CD1c-positive myeloid dendritic cell (primary cell): ENCODE measurements at regions not wholly inside any gene's neighbourhood (a gene's known extent, or its start where the extent isn't known, plus 50 kb on each side); places are given as distances from the start of the nearest gene placed in this dataset.

Source experiments
- DNase-seq: peaks from one replicate; pipeline ENCODE4 v3.0.0-alpha.2; 2016; ENCODE audit errors: extremely low spot score

DNA sequence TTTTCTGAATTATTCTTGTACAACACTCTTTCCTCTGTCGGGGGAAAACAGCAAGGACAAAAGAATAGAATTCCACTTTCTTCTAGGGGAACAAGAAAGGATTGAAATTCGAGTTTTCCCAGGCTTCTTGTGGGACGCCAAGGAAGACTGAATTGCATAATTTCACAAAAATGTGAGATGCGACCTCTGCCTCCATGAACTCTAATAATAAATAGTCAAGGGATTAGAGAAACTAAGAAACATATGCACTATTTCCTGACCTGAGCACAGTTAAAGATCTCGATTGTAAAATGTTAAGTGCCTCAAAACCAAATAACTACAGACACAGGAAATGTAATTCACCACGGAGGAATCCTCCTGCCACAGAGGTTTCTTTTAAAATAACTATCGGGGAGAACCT lies 117.3 kb upstream of the MARK1 start:
- DNase-seq = no peak

DNA sequence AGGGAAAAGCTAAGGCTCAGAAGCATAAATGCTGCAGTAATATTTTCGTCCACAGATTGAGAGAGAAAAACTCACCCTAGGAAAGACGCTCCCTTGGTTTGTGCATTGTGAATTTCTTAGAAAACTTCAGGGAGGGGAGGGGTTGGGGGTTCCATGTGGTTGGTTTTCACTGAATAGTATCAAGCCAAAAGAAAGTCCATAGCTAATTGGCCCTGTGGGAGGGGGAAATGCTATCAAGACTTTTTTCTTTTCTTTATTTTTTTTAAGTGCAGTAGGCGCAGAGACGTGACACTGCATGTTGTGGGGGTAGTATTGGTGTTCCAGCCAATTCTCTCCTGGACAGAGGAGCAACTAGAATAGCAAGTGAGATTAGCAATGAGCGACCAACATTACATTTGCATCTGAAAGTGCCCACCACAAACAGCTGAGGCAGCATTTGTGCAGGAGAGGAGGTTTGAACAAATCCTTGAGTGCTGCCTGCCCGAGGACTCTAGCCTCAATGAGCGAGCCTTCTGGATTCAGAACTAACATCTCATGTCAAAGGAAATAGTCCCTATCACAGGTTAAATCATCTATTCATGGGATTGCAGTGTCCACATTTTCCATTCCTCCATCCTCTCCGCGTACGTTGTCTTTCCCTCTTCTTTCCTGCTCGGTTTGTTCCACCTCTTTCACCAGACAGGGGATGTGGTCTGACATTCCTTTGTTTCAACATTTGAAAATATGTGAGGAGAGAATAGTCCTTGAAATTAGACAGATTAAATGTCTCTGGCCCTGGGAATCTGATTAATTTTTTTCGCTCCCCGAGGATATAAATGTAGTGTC lies 118.0 kb upstream of the MARK1 start:
- no peak for DNase-seq

DNA sequence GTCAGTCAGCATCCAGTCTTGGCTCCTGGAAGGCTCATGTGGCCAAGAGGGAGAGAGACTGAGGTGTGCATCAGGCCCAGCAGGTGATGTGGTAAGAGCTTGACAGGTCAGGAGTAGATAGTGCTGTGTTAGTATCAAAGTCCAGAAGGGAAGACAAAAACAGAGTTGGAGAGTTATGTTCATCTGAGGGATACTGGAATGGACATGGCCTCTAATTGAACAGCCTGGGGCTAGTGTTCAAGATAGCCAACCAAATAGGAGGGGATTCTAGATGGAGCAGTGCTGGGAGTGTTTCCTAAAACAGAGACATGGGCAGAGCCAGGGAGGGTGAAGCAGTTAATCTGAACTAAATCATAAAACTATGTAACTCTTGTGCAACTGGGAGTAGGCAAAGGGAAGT lies 120.7 kb upstream of the MARK1 start:
- DNase-seq = no peak

DNA sequence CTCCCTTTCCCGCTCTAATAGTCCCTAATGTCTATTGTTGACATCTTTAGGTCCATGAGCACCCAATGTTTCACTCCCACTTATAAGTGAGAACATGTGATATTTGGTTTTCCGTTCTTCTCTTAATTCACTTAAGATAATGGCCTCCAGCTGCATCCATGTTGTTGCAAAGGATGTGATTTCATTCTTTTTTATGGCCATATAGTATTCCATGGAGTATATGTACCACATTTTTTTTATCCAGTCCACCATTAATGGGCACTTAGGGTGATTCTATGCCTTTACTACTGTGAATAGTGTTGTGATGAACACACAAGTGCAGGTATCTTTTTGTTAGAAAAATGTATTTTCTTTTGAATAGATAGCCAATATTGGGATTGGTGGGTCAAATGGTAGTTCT lies 126.0 kb upstream of the RAB3GAP2 start:
- no peak for DNase-seq

DNA sequence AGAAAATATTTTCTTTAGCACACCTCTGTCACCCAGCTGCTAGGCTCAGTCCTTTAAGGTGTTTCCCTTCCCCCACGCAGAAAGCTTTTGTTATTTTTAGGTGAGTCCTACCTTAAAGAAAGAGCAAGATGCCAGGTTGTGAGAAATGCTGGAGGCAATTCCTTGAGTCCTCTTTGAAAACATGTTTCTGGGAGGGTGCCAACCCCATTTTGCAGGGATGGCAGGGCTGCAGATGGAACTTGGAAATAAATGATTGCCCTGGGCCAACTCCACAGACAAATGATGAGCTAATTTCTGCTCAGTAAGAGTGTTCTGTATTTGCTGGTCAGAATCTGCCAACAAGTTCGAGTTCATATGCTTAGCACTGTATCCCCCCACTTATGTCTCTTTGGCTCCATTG lies 119.2 kb upstream of the RAB3GAP2 start:
- DNase-seq = no peak

DNA sequence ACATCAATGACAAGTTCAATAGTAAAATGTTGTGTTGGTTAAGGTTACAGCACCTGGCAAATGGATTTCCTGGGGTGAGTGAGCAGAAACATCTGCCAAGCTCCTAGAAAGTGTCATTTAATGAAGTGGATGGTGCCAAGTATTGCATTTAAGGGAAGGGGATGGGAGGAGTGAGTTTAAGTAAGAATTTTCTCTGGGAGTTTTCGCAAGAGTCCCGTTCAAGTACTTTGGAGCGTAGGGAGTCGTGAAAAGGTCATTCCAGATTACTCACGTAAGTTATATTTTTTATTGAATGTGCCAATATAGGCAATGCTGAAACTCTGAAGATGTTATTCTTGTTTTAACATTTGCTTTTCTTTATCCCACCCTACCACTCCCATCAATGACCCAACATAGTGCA lies 117.4 kb upstream of the RAB3GAP2 start:
- no peak for DNase-seq

DNA sequence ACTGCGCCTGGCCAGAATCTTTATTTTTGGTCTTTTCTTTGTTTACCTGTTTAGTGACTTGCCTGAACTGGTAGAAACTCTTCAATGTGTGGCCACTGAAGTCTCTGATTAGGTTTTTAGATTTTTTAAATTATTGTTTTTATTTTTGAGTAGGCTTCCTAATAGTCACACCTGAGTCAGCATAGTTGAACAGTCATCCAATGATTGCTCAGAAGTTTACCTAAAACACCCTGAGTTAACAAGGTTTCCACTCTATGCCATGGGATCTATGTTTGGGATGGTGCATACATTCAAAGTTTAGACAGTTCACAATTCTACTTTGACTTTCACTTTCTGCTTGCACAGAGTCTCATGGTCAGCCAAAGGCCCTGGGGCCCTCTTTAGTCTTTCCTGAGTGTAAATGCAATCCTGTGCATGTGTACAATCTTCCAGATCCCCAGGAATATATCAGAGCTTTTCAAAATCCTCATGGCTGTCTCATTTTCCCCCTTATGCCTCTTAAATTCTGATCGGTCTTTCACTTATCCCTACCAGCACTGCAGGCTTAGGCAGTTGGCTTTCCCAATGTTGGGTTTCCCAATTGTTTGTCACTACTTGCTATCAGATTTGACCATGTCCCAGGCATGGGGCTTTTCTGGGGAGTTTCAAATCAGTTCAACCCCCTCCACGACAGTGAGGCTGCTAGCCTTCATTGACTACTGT lies 114.4 kb upstream of the RAB3GAP2 start:
- no peak for DNase-seq

DNA sequence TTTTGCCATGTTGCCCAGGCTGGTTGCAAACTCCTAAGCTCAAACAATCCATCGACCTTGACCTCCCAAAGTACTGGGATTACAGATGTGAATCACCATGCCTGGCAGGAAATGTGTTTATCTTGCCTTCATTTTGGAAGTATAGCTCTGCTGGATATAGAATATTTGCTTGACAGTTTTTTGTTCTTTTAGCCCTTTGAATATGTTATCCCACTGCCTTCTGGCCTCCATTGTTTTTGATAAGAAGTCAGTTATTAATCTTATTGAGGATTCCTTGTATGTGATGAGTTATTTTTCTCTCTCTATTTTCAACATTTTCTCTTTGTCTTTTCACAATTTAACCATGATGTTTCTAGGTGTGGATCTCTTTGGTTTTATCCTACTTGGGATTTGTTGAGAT lies 112.9 kb upstream of the RAB3GAP2 start:
- no peak for DNase-seq

DNA sequence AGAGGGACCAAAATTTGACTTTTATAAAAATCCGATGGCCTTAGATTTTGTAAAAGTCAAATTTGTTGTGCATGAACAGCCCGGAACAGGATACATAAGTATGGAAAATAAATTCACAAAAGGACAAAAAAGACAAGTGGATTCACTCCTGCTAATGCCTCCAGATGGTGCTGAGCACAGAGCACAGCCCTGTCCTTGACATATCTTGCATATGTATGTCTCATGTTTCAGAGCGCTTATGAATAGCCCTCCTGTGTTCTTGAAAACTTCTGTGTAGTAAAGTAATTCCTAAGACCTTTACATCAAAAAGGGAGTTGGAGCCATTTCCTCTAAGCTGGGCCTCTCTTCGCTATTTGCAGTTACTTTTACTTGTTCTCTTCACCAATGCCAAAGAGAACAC lies 110.7 kb upstream of the RAB3GAP2 start:
- no peak for DNase-seq

DNA sequence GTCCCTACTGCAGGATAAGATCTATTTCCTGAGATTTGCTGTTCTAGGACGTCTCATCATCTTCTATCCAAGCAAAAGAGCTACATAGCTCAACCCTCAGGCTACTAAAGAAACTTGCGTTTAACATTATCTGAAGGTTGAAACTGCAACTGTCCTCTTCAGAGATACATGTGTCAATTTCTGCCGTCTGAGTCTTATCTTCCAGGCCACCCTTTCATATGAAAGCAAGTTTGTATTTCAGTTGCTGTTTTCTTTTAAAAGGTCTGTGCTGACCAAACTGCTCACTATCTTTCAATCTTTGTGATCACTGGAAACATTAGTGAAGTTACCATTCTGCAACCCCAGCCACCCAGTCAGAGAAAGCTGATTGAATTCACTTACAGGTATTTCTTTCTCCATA lies 108.6 kb upstream of the RAB3GAP2 start:
- no peak for DNase-seq

DNA sequence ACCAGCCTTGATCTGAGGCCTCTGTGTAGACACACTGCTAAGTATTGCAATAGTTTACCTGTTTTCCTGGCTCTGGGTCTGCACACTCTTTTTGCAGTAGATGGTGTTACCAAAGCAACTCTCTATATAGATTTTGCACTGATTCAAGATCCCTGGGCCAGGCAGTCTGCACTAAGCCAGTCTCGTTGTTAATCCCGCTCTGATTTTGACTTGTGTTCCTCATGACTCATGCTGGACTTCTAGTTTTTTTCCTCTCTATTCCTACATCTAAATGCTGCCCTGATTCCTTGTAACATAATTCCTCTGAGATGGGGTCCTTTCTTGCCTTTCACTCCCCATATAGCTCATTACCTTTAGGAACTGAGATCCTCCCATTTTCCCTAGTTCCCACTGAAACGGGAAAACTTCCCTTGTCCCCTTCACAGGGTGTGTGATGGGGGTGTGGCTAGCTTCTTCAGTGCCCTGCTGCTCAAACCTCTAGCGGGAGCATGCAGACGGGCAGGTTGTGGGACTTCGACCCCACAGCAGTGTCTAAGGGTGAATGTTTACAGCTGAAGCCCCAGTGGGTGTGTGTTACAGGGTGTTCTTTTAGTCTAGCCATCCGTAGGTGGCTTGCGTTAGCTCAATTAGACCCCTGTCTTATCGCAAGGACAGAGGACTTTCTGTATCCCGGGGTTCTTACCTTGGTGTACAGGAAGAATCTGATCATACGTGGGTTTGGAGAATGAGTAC lies 106.5 kb upstream of the RAB3GAP2 start:
- no peak for DNase-seq

DNA sequence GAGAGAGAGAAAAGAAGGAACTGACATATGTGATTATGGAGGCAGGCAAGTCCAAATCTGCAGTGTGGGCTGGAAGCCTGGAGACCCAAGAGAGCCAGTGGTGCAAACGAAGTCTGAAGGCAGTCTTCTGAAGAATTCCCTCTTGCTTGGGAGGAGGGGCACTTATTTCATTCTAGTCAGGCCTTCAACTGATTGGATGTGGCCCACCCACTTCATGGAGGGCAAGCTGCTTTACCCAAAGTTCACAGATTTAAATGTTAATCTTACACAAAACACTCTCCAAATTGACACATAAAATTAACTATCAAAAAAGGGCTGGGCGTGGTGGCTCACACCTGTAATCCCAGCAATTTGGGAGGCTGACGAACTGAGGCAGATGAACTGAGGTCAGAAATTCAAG lies 103.5 kb upstream of the RAB3GAP2 start:
- DNase-seq = no peak

DNA sequence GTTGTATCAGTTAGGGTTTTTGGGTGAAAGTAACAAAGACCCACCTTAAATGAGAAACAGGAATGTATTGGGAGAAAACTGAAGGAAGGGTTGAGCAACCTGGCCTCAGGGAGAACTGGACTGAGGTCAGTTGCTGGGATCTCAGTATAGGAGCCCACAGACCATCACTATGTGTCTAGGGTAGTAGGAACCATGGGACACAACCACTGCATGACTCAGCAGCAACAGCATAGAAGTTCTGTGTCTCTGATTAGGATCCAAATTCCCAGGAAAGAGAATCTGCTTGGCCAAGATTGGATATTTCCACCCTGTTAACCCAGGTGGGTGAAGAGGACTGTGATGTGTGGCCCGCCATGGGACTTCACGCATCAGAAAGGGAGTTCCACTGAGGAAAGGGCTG lies 102.2 kb upstream of the RAB3GAP2 start:
- DNase-seq = no peak

DNA sequence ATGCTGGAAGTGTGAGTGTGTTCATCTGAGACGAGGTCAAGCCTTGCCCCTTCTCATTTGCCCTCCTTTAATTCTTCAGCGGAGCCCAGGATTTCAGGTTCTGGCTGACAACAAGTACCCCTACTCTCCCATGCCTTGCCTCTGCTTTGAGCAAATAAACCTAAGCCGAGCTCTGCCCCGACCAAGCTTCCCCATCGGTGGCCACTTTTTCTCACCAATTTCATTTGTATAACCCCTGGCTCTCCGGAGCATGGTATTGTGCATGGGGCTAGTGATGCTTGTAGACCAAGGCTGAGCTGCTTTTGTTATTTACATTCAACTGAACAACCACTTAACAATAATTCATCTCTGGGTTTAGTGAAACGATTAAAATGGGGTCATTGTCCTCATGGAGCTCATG lies 100.2 kb upstream of the RAB3GAP2 start:
- DNase-seq = no peak

DNA sequence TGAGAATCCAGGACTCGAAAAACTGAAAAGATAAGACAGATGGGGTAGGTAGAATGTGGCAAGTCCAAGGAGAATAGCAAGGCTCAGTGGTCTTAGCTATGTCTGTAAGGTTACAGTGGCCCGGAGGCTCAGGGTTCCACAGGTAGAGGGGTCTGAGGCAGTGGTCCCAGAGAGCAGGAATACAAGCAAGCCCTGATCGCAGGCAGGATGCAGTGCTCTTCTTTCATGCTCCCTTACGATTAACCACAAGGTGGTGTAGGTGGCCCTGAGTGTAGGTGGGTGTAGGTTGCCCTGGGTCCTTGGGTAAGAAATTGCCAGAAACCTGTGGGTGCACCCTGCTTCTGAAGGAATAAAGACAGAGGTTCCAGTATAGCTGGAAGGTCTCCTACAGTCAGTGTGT lies 99.1 kb upstream of the RAB3GAP2 start:
- no peak for DNase-seq

DNA sequence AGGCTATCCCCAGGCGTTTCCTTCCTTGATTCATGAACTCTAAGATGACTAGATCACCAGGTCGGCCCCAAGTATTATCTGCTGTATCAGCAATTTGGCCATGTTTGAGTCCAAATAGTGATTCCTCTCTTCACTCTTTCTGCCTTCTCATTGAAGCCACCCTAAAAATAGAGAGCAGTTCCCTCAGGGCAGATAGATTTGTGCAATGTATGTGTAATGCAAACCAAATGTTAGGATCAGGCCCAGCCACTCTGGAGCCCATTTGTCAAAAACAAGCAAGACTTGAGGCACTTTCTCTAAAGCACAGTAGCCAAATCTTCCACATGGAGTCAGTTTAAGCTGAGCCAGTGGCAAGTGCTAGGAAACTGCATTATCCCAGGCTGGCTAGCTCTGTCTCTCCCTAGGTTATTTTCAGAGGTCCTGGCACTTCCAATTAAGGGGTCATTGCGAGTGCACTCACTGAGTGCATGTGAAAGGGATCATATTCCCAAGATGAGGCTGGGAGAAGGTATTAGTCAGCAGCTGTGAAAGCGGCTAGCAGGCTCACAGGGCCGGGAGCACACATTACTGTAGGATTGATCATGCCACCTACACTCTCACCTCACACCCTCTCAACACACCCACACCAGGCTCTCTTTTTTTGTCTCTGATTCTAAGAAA lies 97.9 kb upstream of the RAB3GAP2 start:
- no peak for DNase-seq

DNA sequence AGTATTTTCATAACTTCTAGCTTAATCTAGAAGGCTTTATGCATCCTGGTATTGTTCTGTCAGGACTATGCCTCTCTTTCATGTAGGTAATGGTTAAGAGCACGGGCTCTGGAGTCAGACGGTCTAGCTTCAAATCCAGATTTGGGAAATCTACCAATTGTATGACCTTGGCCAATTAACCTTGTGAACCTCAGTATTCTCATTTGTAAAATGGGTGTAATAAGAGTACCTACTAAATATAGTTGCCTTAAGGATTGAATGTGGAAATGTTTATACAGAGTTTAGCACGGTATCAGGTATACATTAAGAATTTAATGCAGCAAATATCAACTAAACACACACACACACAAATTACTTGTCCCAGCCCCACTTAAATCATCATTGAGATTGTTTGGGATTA lies 97.3 kb upstream of the RAB3GAP2 start:
- DNase-seq = no peak

DNA sequence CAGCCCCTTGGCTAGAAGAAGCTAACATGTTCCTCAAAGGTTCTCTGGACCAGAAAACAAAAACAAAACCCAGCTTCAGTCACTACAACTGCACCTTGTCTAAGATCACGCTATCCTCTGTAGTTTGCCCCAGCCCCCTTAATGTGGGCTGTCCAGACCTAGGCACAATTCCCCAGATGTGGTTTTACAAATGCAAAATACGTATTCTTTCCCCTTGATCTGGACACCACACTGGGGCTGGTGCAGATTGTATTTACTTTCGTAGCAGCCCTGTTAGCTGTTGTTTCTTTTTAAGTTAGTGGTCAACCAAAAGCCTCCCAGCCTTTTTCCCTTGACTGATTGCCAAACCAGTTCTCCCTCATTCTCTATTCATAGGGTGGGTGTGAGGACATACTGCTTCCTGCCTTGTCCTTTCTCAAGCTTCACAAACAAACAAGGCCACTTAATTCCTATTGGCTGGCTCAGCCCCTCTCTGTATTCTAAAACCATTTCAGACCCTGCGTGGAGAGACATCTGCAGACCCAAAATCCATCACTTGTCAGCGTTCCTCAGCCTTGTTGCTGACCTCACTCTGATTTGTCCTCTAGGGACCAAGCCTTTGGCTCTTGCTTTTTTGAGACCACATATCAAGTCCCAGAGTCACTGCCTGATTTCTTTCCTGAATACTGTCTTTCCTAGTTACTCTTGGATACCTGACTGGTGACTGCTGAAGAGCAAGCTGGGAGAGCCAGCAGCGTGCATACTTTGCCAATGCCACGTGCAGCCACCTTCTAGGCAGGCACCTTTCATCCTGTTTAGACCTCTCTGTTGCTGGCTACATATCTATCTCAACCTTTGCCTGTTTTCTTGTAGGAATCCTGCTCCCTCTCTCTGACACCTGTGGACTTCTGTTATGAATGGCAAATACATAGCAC lies 96.4 kb upstream of the RAB3GAP2 start:
- DNase-seq = no peak

DNA sequence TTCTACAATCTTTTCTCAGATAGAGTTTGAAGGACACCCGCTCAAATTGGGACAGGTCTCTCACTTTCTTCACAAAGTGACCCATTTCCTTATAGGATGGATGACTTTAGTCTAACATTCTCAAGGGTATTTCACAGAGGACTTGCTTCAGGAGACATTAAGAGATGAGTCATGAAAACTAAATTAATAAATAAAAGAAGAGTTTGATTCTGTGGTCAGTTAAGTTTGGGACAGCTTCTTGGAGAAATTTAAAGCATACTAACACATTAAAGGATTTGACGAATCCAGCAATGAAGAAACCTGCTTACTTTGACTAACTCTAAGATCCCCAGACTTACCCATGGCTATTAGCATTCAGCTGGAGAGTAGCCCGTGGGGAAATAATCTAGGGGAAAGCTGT lies 95.6 kb upstream of the RAB3GAP2 start:
- DNase-seq = no peak

DNA sequence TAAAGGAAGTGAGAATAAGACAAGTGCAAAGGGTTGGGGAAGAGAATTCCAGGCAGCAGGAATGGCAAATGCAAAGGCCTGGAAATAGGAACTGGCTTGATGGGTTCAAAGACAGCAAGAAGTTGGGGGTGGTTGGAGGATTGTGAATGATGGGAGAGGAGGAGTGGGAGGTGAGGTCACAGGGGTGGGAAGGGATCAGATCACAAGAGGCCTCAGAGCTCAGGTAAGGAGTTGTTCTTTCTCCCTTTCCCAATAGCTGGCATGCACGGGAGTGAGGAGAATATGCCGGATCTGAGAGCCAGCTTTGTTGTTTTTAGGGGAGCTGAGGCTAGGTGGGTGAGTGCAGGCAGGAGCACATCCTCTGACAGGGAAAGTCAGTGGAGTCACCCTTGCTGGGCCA lies 94.0 kb upstream of the RAB3GAP2 start:
- DNase-seq = no peak

DNA sequence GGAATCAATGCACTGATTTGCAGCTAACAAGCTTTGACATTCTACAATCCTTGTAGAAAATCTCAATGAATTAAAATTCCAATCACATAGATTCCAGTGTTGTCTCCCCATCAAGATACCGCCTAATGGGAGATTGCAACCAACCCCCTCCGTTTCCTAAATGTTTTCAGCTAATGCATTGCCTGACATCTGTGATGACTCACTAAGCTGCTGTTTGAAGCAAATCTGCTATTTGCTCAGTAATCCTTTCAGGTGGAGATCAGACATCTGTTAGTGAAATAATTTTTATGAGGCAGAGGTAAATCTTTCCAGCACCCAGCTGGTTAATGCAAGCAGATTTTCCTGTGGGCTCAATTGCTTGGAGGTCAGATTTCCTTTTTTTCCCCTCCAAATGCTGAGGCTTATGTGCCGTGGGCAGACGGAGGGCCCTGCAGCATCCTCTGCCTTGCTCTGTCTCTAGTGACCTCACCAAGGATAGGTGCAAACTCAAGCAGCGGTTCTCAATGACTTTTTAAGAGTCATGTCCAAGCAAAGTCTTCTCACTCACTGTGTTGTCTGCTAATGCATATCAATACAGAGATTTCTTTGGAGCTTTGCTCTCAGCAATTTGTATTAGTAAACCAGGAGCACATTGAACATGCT lies 91.1 kb upstream of the RAB3GAP2 start:
- DNase-seq = no peak
